Gastrocnemius medialis (tissue), 4 donors: ENCODE measurements at regions not wholly inside any gene's neighbourhood (a gene's known extent, or its start where the extent isn't known, plus 50 kb on each side); places are given as distances from the start of the nearest gene placed in this dataset.

Experiments used
- CTCF ChIP-seq, 5 experiments: fragments of 450-650 bp in 3 of 5; fragments of 200-600 bp in 2 of 5; sonication (generic) in 2 of 5; IDR thresholded peaks in 4 of 5; conservative IDR thresholded peaks in 1 of 5; 1 replicate in 4 of 5; 2 replicates in 1 of 5; pipeline ENCODE4 v1.5.1; 2016 to 2019; ENCODE audit warnings: antibody characterized with exemption in 5 of 5, mild to moderate bottlenecking in 3 of 5, moderate library complexity in 3 of 5
- POLR2A ChIP-seq, 2 donors: fragments of 450-650 bp; IDR thresholded peaks; one replicate each; pipeline ENCODE4 v1.6.1; 2017; ENCODE audit warnings: antibody characterized with exemption in 2 of 2, mild to moderate bottlenecking in 2 of 2, moderate library complexity in 2 of 2

GRCh38 chr10:8282340-8282739, 227.9 kb downstream of the GATA3 start:
- TF ChIP-seq CTCF (IDR thresholded peaks at IDR 0.05 in 4 of 5, conservative IDR thresholded peaks at IDR 0.05 in 1 of 5) = no peak
- TF ChIP-seq POLR2A (IDR thresholded peaks at IDR 0.05) = no peak
